RWPE1 (cell line): ENCODE measurements at regions not wholly inside any gene's neighbourhood (a gene's known extent, or its start where the extent isn't known, plus 50 kb on each side); places are given as distances from the start of the nearest gene placed in this dataset.
"Not testable (repeated sequence)": the region's sequence is repeated elsewhere in the genome, so short reads cannot be mapped to it uniquely, and the experiment has no call there.

Experiments used
- CTCF ChIA-PET: fragments of 350-600 bp; sonication (Branson Sonifier 250); formaldehyde crosslinking; extraction: SDS; loops from one replicate; lab custom pipeline; 2021; lab: Yijun Ruan, JAX
- POLR2A ChIA-PET: fragments of 400-600 bp; formaldehyde crosslinking; extraction: SDS; loops from one replicate; lab custom pipeline; 2020; ENCODE audit warnings: antibody characterized with exemption; ENCODE audit not compliant: low non-redundant PET; lab: Yijun Ruan, JAX
- DNase-seq: peaks from one replicate; pipeline ENCODE4 v3.0.0; 2012; ENCODE audit warnings: low spot score
- H3K27ac ChIP-seq: fragments of 450-650 bp; 2 replicates; pipeline ENCODE4 v1.5.1; 2017
- CTCF ChIP-seq: fragments of 450-650 bp; conservative IDR thresholded peaks from 2 replicates; pipeline ENCODE4 v1.5.1; 2017; ENCODE audit warnings: low read depth, mild to moderate bottlenecking

- ChIA-PET POLR2A (no interaction called here), CTCF (no interaction called here)
- no peak for DNase-seq
- no peak for TF ChIP-seq CTCF
- no peak overlapping the region for H3K27ac ChIP-seq
Observed at GRCh38 chr1:143721024-143721373, 250.8 kb downstream of the FAM72C start.

GRCh38 chr1:143720087-143721023 lies 251.4 kb downstream of the FAM72C start:
- CTCF ChIA-PET: no interaction called here
- TF ChIP-seq CTCF: no peak
- no peak overlapping the region for H3K27ac ChIP-seq
- POLR2A ChIA-PET: no interaction called here
- DNase-seq: peak; percentile 9

- H3K27ac ChIP-seq: no peak overlapping the region
- no peak for TF ChIP-seq CTCF
- ChIA-PET CTCF (no interaction called here), POLR2A (no interaction called here)
- DNase-seq: no peak
Observed at GRCh38 chr1:143718524-143718923, 253.3 kb downstream of the FAM72C start.

GRCh38 chr1:143718021-143718420 lies 253.8 kb downstream of the FAM72C start:
- CTCF ChIA-PET: no interaction called here
- POLR2A ChIA-PET: no interaction called here

GRCh38 chr1:143717434-143717833 lies 254.4 kb downstream of the FAM72C start:
- no peak overlapping the region for H3K27ac ChIP-seq
- ChIA-PET CTCF (no interaction called here), POLR2A (no interaction called here)
- DNase-seq: no peak
- no peak for TF ChIP-seq CTCF

More at GRCh38 chr1:143718021-143718420, 253.8 kb downstream of the FAM72C start:
- DNase-seq: no peak
- TF ChIP-seq CTCF: no peak
- H3K27ac ChIP-seq: no peak overlapping the region

GRCh38 chr1:143714913-143715312 lies 256.9 kb downstream of the FAM72C start:
- POLR2A ChIA-PET, CTCF ChIA-PET, DNase-seq, H3K27ac ChIP-seq: not testable (repeated sequence)

- DNase-seq, H3K27ac ChIP-seq, POLR2A ChIA-PET: not testable (repeated sequence)
- peak; percentile 52 for TF ChIP-seq CTCF
- CTCF ChIA-PET: interaction anchor here (0.9 kb wide), 1 partner anchor 98 kb away, joined by 3 read pairs; no protein-coding TSS in a partner anchor
Observed at GRCh38 chr1:143709606-143710259, 262.1 kb downstream of the FAM72C start.

- CTCF ChIA-PET, POLR2A ChIA-PET, H3K27ac ChIP-seq, DNase-seq: not testable (repeated sequence)
Observed at GRCh38 chr1:143702739-143703138, 269.0 kb downstream of the FAM72C start.
